NCI-H2081 (cell line): ENCODE measurements at regions not wholly inside any gene's neighbourhood (a gene's known extent, or its start where the extent isn't known, plus 50 kb on each side); places are given as distances from the start of the nearest gene placed in this dataset.

ENCODE experiments used
- DNase-seq, 2 experiments: peaks; one replicate each; lab custom pipeline; 2025; lab: John Stamatoyannopoulos, UW

- DNase-seq = no peak
Measured at GRCh38 chr11:127490896-127491295, 490.3 kb upstream of the KIRREL3 start.

- DNase-seq = no peak
Measured at GRCh38 chr11:127485541-127485940, 485.0 kb upstream of the KIRREL3 start.

GRCh38 chr11:127481391-127481790 lies 480.8 kb upstream of the KIRREL3 start:
- DNase-seq = no peak

DNA sequence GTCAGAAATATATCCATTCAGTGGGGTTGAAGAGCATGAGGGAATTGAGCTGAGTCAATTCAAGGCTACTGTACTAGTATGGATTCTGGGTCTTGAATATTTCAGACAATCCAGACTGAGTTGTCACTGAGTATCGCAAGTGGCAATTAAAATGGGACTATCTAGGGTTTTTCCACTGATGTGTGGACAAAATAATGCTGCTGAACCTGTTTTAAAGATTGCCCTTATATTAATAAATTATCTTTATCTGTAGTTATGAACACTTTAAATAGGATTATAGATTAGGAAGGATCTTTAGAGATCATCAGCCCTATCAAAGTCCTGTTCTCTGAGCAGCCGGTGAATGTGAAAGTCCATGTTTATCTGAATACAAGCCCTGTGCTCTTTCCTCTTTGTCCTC lies 478.3 kb upstream of the KIRREL3 start:
- no peak for DNase-seq

- DNase-seq = no peak
Measured at GRCh38 chr11:127474766-127475165, 474.2 kb upstream of the KIRREL3 start.

- DNase-seq = no peak
Measured at GRCh38 chr11:127472505-127472904, 471.9 kb upstream of the KIRREL3 start.

GRCh38 chr11:127471662-127472061 lies 471.1 kb upstream of the KIRREL3 start:
- no peak for DNase-seq

DNA sequence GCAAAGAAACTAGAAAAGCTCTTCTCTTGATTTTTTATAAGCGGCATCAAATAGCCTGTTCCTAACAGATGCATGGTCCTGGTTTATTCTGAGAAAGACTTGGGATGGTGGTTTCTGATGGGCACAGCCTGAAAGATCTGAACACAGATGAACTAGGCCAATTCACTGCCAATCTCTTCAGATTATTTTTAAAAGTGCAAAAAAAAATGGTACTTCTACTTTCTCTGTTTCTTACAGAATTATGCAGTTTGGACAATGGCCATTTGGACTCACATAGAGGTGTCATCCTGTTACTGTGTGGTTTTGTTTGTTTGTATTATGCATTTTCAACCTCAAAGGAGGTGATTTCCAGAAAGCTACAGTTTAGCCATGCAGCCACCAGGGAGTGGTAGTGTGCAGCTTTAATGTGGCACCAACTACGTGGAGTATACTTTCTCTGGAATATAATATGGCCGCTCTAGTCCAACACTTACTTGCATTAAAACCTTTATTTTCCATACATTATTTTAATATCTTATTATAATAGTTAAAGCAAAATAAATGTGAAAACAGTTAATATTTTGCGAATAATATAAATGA lies 469.8 kb upstream of the KIRREL3 start:
- peak; percentile 31 to 40 for DNase-seq

DNA sequence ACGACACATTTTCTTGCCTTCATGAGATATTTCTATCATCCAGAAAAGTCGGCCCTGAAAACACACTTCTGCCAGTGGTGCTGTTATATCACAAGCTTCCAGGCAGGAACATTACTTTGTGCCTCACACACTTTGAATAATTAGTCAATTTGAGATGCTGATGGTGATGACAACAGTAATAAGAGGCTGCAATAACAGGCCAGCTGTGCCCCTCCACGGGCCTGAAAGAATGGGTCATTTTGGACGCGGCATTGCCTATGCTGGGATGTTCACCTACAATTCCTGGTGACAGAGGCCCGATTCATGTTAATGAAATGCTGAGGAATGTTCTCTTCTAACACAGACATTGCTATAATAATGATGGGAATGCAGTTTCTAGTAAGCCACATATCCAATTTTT lies 463.8 kb upstream of the KIRREL3 start:
- no peak for DNase-seq

GRCh38 chr11:127462065-127462344 lies 461.4 kb upstream of the KIRREL3 start:
- no peak for DNase-seq

GRCh38 chr11:127461241-127462064 lies 460.9 kb upstream of the KIRREL3 start:
- peak; percentile 6 to 56 for DNase-seq

DNA sequence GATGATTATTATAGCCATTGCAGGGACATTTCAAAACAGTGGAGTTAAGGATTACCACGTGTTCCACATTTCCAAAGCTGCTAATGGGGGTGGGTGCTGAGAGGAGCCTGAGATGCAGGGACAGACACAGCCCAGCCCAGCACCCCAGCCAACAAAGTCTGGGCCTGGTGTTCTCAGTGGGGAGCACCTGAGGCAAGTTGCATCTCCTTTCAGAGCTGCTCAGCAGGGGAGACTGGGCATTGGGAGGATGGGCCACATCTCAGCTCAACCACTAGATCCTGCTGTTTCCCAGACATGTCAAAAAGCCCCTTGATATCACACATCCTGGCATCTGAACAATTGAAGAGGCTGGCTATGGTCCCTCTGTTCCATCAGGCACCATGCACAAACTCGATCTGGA lies 458.0 kb upstream of the KIRREL3 start:
- DNase-seq = peak; percentile 14 to 66

GRCh38 chr11:127454856-127455255 lies 454.3 kb upstream of the KIRREL3 start:
- peak; percentile 69 to 88 for DNase-seq

GRCh38 chr11:127452533-127452932 lies 452.0 kb upstream of the KIRREL3 start:
- DNase-seq = no peak

GRCh38 chr11:127451861-127452260 lies 451.3 kb upstream of the KIRREL3 start:
- no peak for DNase-seq

- no peak for DNase-seq
Measured at GRCh38 chr11:127448101-127448500, 447.5 kb upstream of the KIRREL3 start.

DNA sequence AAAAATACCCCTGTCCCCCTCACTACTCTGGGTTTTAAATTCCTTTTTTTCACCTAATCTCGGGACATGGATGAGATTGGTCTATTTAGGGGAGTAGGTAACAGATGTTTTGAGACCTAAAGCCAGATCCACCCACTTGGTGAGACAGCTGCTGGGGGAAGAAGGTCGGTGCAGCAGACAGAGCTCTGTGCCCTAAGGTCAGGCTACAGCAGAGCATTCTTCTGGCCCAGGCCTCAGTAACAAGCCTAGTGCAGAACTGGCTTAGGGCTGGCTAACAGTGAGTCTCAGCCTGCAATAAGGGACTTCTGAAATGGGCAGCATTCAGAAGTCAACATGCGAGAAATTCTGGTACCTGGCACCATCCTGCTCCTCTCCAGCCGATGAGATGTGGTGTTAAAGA lies 444.9 kb upstream of the KIRREL3 start:
- no peak for DNase-seq

- no peak for DNase-seq
Measured at GRCh38 chr11:127443297-127443696, 442.7 kb upstream of the KIRREL3 start.

DNA sequence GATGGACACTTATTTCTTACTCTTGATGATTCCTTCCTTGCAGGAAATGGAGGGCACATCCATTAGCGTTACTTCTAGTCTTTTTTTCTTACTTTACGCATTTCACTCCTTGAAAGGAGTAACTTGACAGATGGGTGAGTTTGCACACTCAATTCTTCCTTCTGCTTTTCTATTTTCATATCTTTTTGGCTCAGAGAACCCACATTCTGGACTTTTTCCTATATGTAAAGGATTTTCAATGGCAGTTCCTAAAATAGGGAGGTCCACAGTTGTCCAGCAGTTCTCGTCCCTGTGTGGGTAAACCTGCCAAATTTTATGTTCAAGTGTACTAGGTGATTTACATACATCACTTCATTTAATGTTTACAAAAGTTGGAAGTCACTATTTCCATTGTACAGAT lies 440.0 kb upstream of the KIRREL3 start:
- no peak for DNase-seq

- DNase-seq = no peak
Measured at GRCh38 chr11:127425281-127425680, 424.7 kb upstream of the KIRREL3 start.

DNA sequence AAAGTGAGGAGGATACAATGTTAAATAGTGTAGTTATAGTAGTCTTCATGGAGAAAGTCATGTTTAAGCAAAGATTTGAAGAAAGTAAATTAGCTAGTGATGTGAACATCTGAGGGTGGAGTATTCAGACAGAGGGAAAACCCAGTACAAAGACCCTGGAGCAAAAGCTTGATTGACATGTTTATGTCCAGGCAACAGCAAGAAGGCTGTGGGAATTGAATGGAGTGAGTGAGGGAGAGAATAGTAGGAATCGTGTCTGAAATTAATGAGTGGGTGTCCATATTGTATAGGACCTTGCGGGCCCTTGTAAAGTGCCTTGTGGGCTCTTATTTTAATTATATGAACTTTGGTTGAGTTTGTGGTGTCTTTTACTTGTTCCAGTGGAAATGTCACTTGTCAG lies 424.1 kb upstream of the KIRREL3 start:
- DNase-seq = no peak

- DNase-seq = no peak
Measured at GRCh38 chr11:127420139-127420538, 419.6 kb upstream of the KIRREL3 start.

GRCh38 chr11:127412722-127413380 lies 412.3 kb upstream of the KIRREL3 start:
- peak in 1 of 2 experiments; percentile 20 for DNase-seq
